MM.1S (cell line): ENCODE measurements at regions not wholly inside any gene's neighbourhood (a gene's known extent, or its start where the extent isn't known, plus 50 kb on each side); places are given as distances from the start of the nearest gene placed in this dataset.

Source experiments
- DNase-seq: peaks from one replicate; pipeline ENCODE4 v3.0.0-alpha.2; 2015
- H2AFZ ChIP-seq: fragments of 300-600 bp; sonication (generic); 2 replicates; pipeline ENCODE4 v1.6.0; 2016; ENCODE audit warnings: antibody characterized with exemption, low read length
- H3F3A ChIP-seq: fragments of 300-600 bp; sonication (generic); 2 replicates; pipeline ENCODE4 v1.6.1; 2016; ENCODE audit warnings: mild to moderate bottlenecking, antibody characterized with exemption, low read length, moderate library complexity, mixed read lengths; ENCODE audit not compliant: insufficient read depth
- H3K27ac ChIP-seq: fragments of 300-600 bp; sonication (generic); 2 replicates; pipeline ENCODE4 v1.5.1; 2016; ENCODE audit warnings: mild to moderate bottlenecking, low read length
- H3K27me3 ChIP-seq: fragments of 300-600 bp; sonication (generic); replicated peaks from 2 replicates; pipeline ENCODE4 v1.6.0; 2016; ENCODE audit warnings: low read length; ENCODE audit not compliant: insufficient read depth
- H3K36me3 ChIP-seq: fragments of 300-600 bp; sonication (generic); replicated peaks from 2 replicates; pipeline ENCODE4 v1.6.1; 2016; ENCODE audit warnings: mild to moderate bottlenecking, low read length, mixed read lengths; ENCODE audit not compliant: insufficient read depth
- H3K4me1 ChIP-seq: fragments of 300-600 bp; sonication (generic); 2 replicates; pipeline ENCODE4 v1.6.1; 2016; ENCODE audit warnings: low read length, mixed read lengths
- H3K4me2 ChIP-seq: fragments of 300-600 bp; sonication (generic); 2 replicates; pipeline ENCODE4 v1.6.0; 2016; ENCODE audit warnings: low read depth, low read length
- H3K4me3 ChIP-seq: fragments of 300-600 bp; sonication (generic); 2 replicates; pipeline ENCODE4 v1.5.1; 2016; ENCODE audit warnings: low read length, mixed read lengths
- H3K79me2 ChIP-seq: fragments of 300-600 bp; sonication (generic); 2 replicates; pipeline ENCODE4 v1.6.1; 2016; ENCODE audit warnings: mixed run types, low read length, mixed read lengths
- H3K9ac ChIP-seq: fragments of 300-600 bp; sonication (generic); 2 replicates; pipeline ENCODE4 v1.6.1; 2016; ENCODE audit warnings: low read length, mixed read lengths
- H3K9me2 ChIP-seq: fragments of 300-600 bp; sonication (generic); replicated peaks from 2 replicates; pipeline ENCODE4 v1.6.1; 2016; ENCODE audit warnings: mild to moderate bottlenecking, low read length, mixed read lengths; ENCODE audit not compliant: insufficient read depth
- H3K9me3 ChIP-seq: fragments of 300-600 bp; sonication (generic); replicated peaks from 2 replicates; pipeline ENCODE4 v1.6.1; 2016; ENCODE audit warnings: mild to moderate bottlenecking, low read length, mixed read lengths; ENCODE audit not compliant: insufficient read depth
- H4K20me1 ChIP-seq: fragments of 300-600 bp; sonication (generic); 2 replicates; pipeline ENCODE4 v1.6.1; 2016; ENCODE audit warnings: mild to moderate bottlenecking, low read length, moderate library complexity, mixed read lengths; ENCODE audit not compliant: insufficient read depth
- CTCF ChIP-seq: fragments of 300-600 bp; sonication (generic); IDR thresholded peaks from 2 replicates; pipeline ENCODE4 v1.5.1; 2016; ENCODE audit warnings: antibody characterized with exemption, low read length, mixed read lengths
- EZH2 ChIP-seq: fragments of 300-600 bp; sonication (generic); optimal IDR thresholded peaks from 2 replicates; pipeline ENCODE3; 2017; ENCODE audit warnings: low read depth, mild to moderate bottlenecking, antibody characterized with exemption, low read length, mixed read lengths
- EZH2phosphoT487 ChIP-seq: fragments of 300-600 bp; sonication (generic); IDR thresholded peaks from 2 replicates; pipeline ENCODE4 v1.6.1; 2018; ENCODE audit warnings: antibody characterized with exemption, low read length

DNA sequence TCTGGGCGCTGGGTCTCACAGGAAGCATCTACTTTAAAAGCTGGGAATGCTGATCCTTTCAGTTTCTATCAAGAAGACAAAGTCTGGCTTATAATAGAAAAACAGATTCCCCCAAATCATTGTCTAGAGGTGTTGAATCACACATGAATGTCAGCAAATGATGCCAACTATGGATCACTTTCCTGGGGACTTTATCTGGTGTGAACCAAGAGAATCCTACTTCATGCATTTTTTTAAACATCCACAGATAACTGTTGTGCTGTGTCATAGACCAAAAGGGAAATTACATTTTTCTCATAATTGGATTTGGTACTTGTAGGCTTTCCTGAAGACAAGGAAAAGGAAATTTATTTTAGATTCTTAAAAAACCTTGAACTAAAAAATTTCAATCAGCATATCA, 132.7 kb downstream of the CD47 start:
- H3K27me3 ChIP-seq, result no peaks in the 10 kb centered on the region
- H3K27ac ChIP-seq, result no peak overlapping the region
- no peaks in the 10 kb centered on the region for H3K36me3 ChIP-seq
- H3K79me2 ChIP-seq, result no peaks in the 10 kb centered on the region
- DNase-seq, result no peak
- no peaks in the 10 kb centered on the region for H3K4me1 ChIP-seq
- no peak overlapping the region for H3K9ac ChIP-seq
- TF ChIP-seq EZH2 (no peak), EZH2phosphoT487 (no peak), CTCF (no peak)
- H2AFZ ChIP-seq, result no peak overlapping the region
- H3K9me2 ChIP-seq, result no peaks in the 10 kb centered on the region
- H3K4me3 ChIP-seq, result no peak overlapping the region
- no peaks in the 10 kb centered on the region for H4K20me1 ChIP-seq
- no peaks in the 10 kb centered on the region for H3K9me3 ChIP-seq
- H3K4me2 ChIP-seq, result no peak overlapping the region
- no peaks in the 10 kb centered on the region for H3F3A ChIP-seq

DNA sequence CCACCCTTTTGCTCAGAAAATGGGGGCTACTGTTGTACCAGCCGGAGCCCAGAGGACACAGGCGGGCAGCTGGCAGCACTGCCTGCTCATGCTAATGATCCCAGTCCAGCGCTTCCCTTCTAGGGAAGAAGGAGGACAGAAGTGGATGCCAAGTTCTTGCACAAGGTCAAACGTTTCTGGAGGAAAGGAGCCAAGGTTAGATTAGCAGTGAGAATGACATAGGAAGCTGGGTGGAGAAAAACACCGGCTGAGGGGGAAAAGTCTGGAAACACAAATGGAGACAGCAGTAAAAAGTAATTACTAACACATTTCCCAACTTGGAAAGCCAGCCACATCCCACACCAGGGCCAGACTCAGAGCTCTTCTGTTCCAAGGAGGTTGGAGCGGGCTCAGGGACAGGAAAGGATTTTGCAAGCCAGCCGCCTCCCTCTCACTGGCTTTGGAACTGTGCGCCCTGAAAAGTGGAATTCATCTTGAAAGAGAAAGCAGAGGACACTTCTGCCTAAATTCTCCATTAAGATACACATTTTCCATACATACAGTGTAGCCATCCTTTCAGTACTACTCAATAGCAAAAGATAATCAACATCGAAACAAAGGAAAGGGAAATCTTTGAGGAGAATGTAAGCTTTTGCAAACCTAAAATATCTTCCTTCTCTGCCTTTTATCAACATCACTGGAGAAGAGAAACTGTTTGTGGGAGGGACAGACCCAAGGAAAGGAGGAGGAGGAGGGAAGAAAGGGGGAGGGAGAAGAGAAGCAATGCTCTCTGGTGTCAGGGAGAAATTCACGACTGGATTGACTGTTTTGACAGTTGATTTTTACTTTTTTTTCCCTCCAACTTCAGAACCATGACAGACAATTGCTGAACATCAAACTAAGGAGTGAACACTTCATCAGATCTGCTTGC, 133.6 kb downstream of the CD47 start:
- Histone ChIP-seq H2AFZ (no peak overlapping the region), H3K9me3 (no peaks in the 10 kb centered on the region), H3K27ac (no peak overlapping the region)

DNA sequence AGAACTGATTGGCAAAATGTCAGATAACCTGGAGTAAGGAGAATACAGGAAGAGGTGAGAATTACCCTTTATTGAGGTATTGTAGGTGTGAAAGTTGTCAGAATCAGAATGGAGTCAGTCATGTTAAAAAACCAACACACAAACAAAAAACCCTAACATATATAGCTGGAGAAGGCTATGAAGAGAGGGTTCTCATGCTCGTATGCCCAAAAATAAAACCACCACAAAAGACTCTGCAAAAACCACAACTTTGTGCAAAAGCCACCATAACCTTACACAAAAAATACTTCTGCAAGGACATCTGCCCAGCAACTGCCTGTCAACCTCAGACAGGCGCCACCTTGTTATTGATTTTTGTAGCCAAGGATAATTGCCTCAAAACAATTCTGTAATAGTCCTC, 136.0 kb downstream of the CD47 start:
- H3K27me3 ChIP-seq, result no peaks in the 10 kb centered on the region
- DNase-seq, result peak; percentile 52
- no peak overlapping the region for H3K4me3 ChIP-seq
- H3K9ac ChIP-seq, result no peak overlapping the region
- no peak overlapping the region for H3K4me2 ChIP-seq
- no peaks in the 10 kb centered on the region for H3K4me1 ChIP-seq
- TF ChIP-seq EZH2phosphoT487 (no peak), EZH2 (no peak), CTCF (no peak)
- no peak overlapping the region for H2AFZ ChIP-seq
- H3K27ac ChIP-seq, result no peak overlapping the region
- no peaks in the 10 kb centered on the region for H3K79me2 ChIP-seq
- H3F3A ChIP-seq, result no peaks in the 10 kb centered on the region
- no peaks in the 10 kb centered on the region for H3K36me3 ChIP-seq
- H3K9me3 ChIP-seq, result no peaks in the 10 kb centered on the region
- no peaks in the 10 kb centered on the region for H4K20me1 ChIP-seq
- H3K9me2 ChIP-seq, result no peaks in the 10 kb centered on the region

More for the DNA sequence above, 133.6 kb downstream of the CD47 start:
- H3K4me3 ChIP-seq, result no peak overlapping the region
- H4K20me1 ChIP-seq, result no peaks in the 10 kb centered on the region
- DNase-seq, result no peak
- TF ChIP-seq CTCF, result no peak
- no peak for TF ChIP-seq EZH2
- H3K9ac ChIP-seq, result no peak overlapping the region
- H3K36me3 ChIP-seq, result no peaks in the 10 kb centered on the region
- no peaks in the 10 kb centered on the region for H3K9me2 ChIP-seq
- H3F3A ChIP-seq, result no peaks in the 10 kb centered on the region
- no peak overlapping the region for H3K4me2 ChIP-seq
- no peaks in the 10 kb centered on the region for H3K4me1 ChIP-seq
- no peaks in the 10 kb centered on the region for H3K27me3 ChIP-seq
- no peaks in the 10 kb centered on the region for H3K79me2 ChIP-seq
